MM.1S (cell line): ENCODE measurements at regions not wholly inside any gene's neighbourhood (a gene's known extent, or its start where the extent isn't known, plus 50 kb on each side); places are given as distances from the start of the nearest gene placed in this dataset.

Source experiments
- DNase-seq: peaks from one replicate; pipeline ENCODE4 v3.0.0-alpha.2; 2015
- H2AFZ ChIP-seq: fragments of 300-600 bp; sonication (generic); 2 replicates; pipeline ENCODE4 v1.6.0; 2016; ENCODE audit warnings: antibody characterized with exemption, low read length
- H3F3A ChIP-seq: fragments of 300-600 bp; sonication (generic); 2 replicates; pipeline ENCODE4 v1.6.1; 2016; ENCODE audit warnings: mild to moderate bottlenecking, antibody characterized with exemption, low read length, moderate library complexity, mixed read lengths; ENCODE audit not compliant: insufficient read depth
- H3K27ac ChIP-seq: fragments of 300-600 bp; sonication (generic); 2 replicates; pipeline ENCODE4 v1.5.1; 2016; ENCODE audit warnings: mild to moderate bottlenecking, low read length
- H3K27me3 ChIP-seq: fragments of 300-600 bp; sonication (generic); replicated peaks from 2 replicates; pipeline ENCODE4 v1.6.0; 2016; ENCODE audit warnings: low read length; ENCODE audit not compliant: insufficient read depth
- H3K36me3 ChIP-seq: fragments of 300-600 bp; sonication (generic); replicated peaks from 2 replicates; pipeline ENCODE4 v1.6.1; 2016; ENCODE audit warnings: mild to moderate bottlenecking, low read length, mixed read lengths; ENCODE audit not compliant: insufficient read depth
- H3K4me1 ChIP-seq: fragments of 300-600 bp; sonication (generic); 2 replicates; pipeline ENCODE4 v1.6.1; 2016; ENCODE audit warnings: low read length, mixed read lengths
- H3K4me2 ChIP-seq: fragments of 300-600 bp; sonication (generic); 2 replicates; pipeline ENCODE4 v1.6.0; 2016; ENCODE audit warnings: low read depth, low read length
- H3K4me3 ChIP-seq: fragments of 300-600 bp; sonication (generic); 2 replicates; pipeline ENCODE4 v1.5.1; 2016; ENCODE audit warnings: low read length, mixed read lengths
- H3K79me2 ChIP-seq: fragments of 300-600 bp; sonication (generic); 2 replicates; pipeline ENCODE4 v1.6.1; 2016; ENCODE audit warnings: mixed run types, low read length, mixed read lengths
- H3K9ac ChIP-seq: fragments of 300-600 bp; sonication (generic); 2 replicates; pipeline ENCODE4 v1.6.1; 2016; ENCODE audit warnings: low read length, mixed read lengths
- H3K9me2 ChIP-seq: fragments of 300-600 bp; sonication (generic); replicated peaks from 2 replicates; pipeline ENCODE4 v1.6.1; 2016; ENCODE audit warnings: mild to moderate bottlenecking, low read length, mixed read lengths; ENCODE audit not compliant: insufficient read depth
- H3K9me3 ChIP-seq: fragments of 300-600 bp; sonication (generic); replicated peaks from 2 replicates; pipeline ENCODE4 v1.6.1; 2016; ENCODE audit warnings: mild to moderate bottlenecking, low read length, mixed read lengths; ENCODE audit not compliant: insufficient read depth
- H4K20me1 ChIP-seq: fragments of 300-600 bp; sonication (generic); 2 replicates; pipeline ENCODE4 v1.6.1; 2016; ENCODE audit warnings: mild to moderate bottlenecking, low read length, moderate library complexity, mixed read lengths; ENCODE audit not compliant: insufficient read depth
- EZH2 ChIP-seq: fragments of 300-600 bp; sonication (generic); optimal IDR thresholded peaks from 2 replicates; pipeline ENCODE3; 2017; ENCODE audit warnings: low read depth, mild to moderate bottlenecking, antibody characterized with exemption, low read length, mixed read lengths
- EZH2phosphoT487 ChIP-seq: fragments of 300-600 bp; sonication (generic); IDR thresholded peaks from 2 replicates; pipeline ENCODE4 v1.6.1; 2018; ENCODE audit warnings: antibody characterized with exemption, low read length
- TF ChIP-seq, protein P1 (sequence below): fragments of 300-600 bp; sonication (generic); IDR thresholded peaks from 2 replicates; pipeline ENCODE4 v1.5.1; 2016; ENCODE audit warnings: antibody characterized with exemption, low read length, mixed read lengths

DNA sequence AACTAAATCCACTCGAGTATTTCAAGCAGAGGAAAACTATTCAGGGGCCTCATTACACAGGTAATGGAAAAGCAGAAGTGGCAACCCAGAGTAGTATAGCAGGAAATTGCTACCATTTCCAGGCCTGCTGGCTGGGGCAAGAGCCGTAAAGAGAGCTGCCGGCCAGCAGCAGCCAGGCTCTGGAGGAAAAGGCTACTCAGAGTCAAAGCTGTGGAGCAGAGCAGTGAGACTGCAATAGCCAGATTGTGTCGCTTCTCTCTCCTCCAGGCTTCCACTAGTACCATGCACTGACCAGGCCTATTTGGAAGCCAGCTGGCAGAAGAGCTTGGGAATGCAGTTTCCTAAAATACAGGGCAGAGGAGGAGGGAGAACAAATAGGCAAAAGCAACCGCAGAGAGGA is 155.5 kb downstream of the OMA1 start:
- no peak for DNase-seq
- no peaks in the 10 kb centered on the region for H4K20me1 ChIP-seq
- H3K36me3 ChIP-seq, result no peaks in the 10 kb centered on the region
- no peaks in the 10 kb centered on the region for H3F3A ChIP-seq
- TF ChIP-seq EZH2, result no peak
- TF ChIP-seq, protein P1, sequence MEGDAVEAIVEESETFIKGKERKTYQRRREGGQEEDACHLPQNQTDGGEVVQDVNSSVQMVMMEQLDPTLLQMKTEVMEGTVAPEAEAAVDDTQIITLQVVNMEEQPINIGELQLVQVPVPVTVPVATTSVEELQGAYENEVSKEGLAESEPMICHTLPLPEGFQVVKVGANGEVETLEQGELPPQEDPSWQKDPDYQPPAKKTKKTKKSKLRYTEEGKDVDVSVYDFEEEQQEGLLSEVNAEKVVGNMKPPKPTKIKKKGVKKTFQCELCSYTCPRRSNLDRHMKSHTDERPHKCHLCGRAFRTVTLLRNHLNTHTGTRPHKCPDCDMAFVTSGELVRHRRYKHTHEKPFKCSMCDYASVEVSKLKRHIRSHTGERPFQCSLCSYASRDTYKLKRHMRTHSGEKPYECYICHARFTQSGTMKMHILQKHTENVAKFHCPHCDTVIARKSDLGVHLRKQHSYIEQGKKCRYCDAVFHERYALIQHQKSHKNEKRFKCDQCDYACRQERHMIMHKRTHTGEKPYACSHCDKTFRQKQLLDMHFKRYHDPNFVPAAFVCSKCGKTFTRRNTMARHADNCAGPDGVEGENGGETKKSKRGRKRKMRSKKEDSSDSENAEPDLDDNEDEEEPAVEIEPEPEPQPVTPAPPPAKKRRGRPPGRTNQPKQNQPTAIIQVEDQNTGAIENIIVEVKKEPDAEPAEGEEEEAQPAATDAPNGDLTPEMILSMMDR, result no peak
- TF ChIP-seq EZH2phosphoT487, result no peak
- H3K9me2 ChIP-seq, result no peaks in the 10 kb centered on the region
- H3K4me2 ChIP-seq, result no peak overlapping the region
- H3K27ac ChIP-seq, result no peak overlapping the region
- H3K4me1 ChIP-seq, result no peaks in the 10 kb centered on the region
- no peak overlapping the region for H3K9ac ChIP-seq
- no peaks in the 10 kb centered on the region for H3K79me2 ChIP-seq
- H2AFZ ChIP-seq, result no peak overlapping the region
- no peak overlapping the region for H3K4me3 ChIP-seq
- no peaks in the 10 kb centered on the region for H3K9me3 ChIP-seq
- H3K27me3 ChIP-seq, result no peaks in the 10 kb centered on the region

DNA sequence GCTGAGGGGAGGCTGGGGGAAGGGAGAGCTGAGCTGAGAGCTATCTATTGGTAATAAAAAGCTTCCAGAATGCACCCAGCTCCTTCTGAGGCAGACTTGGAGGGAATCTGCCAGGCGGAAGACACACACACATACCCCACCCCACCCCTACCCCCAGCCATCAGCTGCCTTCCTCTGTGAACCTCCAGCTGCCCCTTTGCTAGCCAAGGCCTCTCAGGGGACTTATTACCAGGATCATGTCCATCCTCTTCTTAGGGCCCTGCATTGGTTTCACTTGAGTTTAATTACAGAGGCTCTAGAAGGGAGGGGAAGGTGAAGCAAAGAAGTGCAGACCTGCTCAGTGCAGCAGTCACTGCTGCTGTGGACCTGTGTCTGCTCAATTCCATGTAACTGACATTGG is 156.4 kb downstream of the OMA1 start:
- Histone ChIP-seq H3K9ac (no peak overlapping the region), H3K4me1 (no peaks in the 10 kb centered on the region), H3K27me3 (no peaks in the 10 kb centered on the region), H3K27ac (no peak overlapping the region), H3K79me2 (no peaks in the 10 kb centered on the region), H3K4me2 (no peak overlapping the region), H4K20me1 (no peaks in the 10 kb centered on the region), H3K36me3 (no peaks in the 10 kb centered on the region), H3F3A (no peaks in the 10 kb centered on the region), H3K9me2 (no peaks in the 10 kb centered on the region), H3K4me3 (no peak overlapping the region), H2AFZ (no peak overlapping the region), H3K9me3 (no peaks in the 10 kb centered on the region)
- DNase-seq, result no peak
- TF ChIP-seq EZH2 (no peak), EZH2phosphoT487 (no peak)
- TF ChIP-seq, protein P1, result no peak

DNA sequence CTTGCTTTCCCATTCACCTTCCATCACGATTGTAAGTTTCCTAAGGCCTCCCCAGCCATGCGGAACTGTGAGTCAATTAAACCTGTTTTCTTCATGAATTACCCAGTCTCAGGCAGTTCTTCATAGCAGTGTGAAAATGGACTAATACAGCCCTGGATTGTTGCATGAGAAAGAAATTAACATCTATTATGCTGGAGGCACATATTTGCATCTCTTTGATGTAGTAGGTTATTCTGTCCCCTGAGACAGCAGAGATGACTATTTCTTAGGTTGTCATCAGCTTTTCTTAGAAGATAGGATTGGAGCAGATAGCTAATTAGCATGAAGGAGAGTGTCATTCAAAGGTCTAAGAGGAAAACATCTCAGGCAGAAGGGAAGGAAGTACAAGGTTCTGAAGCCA is 166.2 kb downstream of the OMA1 start:
- Histone ChIP-seq H3K4me2 (no peak overlapping the region), H3K4me1 (no peaks in the 10 kb centered on the region), H3K9me2 (no peaks in the 10 kb centered on the region), H3K27me3 (no peaks in the 10 kb centered on the region), H3K4me3 (no peak overlapping the region), H3K9ac (no peak overlapping the region), H3K27ac (no peak overlapping the region), H3K36me3 (no peaks in the 10 kb centered on the region), H4K20me1 (no peaks in the 10 kb centered on the region), H3F3A (no peaks in the 10 kb centered on the region), H3K79me2 (no peaks in the 10 kb centered on the region), H3K9me3 (no peaks in the 10 kb centered on the region), H2AFZ (no peak overlapping the region)
- DNase-seq, result no peak
- TF ChIP-seq, protein P1, result no peak
- TF ChIP-seq EZH2phosphoT487, result no peak
- TF ChIP-seq EZH2, result no peak

DNA sequence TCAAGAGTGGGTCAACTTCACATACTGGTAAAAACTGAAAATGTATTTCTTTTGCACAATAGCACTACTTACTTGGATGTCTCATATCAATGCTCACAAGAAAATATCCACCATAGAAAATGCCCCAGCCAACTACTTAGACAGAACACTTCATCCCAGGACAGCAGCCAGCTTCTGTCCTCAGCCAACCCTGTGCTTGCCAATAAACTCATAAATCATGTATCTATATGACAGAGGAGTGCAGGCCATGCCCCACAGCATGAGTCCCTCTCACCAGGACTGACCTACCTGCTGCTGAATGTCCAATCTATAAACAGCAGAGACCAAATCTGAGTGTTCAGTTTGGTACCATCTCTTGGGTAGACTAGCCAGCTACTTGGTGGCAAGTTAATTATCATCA is 179.3 kb downstream of the OMA1 start:
- no peak overlapping the region for H3K9ac ChIP-seq
- H4K20me1 ChIP-seq, result no peaks in the 10 kb centered on the region
- no peak for DNase-seq
- H3K9me2 ChIP-seq, result no peaks in the 10 kb centered on the region
- no peaks in the 10 kb centered on the region for H3K36me3 ChIP-seq
- H3K4me2 ChIP-seq, result no peak overlapping the region
- no peaks in the 10 kb centered on the region for H3K27me3 ChIP-seq
- no peaks in the 10 kb centered on the region for H3F3A ChIP-seq
- TF ChIP-seq, protein P1, result no peak
- no peak for TF ChIP-seq EZH2
- TF ChIP-seq EZH2phosphoT487, result no peak
- H3K79me2 ChIP-seq, result no peaks in the 10 kb centered on the region
- H3K9me3 ChIP-seq, result no peaks in the 10 kb centered on the region
- H2AFZ ChIP-seq, result no peak overlapping the region
- no peak overlapping the region for H3K27ac ChIP-seq
- no peaks in the 10 kb centered on the region for H3K4me1 ChIP-seq
- no peak overlapping the region for H3K4me3 ChIP-seq
